Tibial nerve (tissue), 4 donors: ENCODE measurements at regions not wholly inside any gene's neighbourhood (a gene's known extent, or its start where the extent isn't known, plus 50 kb on each side); places are given as distances from the start of the nearest gene placed in this dataset.

Experiments
- DNase-seq, 2 donors: peaks; one replicate each; pipeline ENCODE4 v3.0.0-alpha.2; 2019; ENCODE audit warnings: low spot score in 2 of 2
- H3K27ac ChIP-seq, 4 donors: fragments of 200-600 bp; sonication (generic) in 3 of 4; one replicate each; pipeline ENCODE4 v1.5.1; 2017 to 2019; ENCODE audit warnings: mild to moderate bottlenecking in 1 of 4
- H3K27me3 ChIP-seq, 2 donors: fragments of 200-600 bp; sonication (generic) in 1 of 2; one replicate each; pipeline versions ENCODE4 v1.5.1 to v1.6.0; 2017 to 2019
- H3K36me3 ChIP-seq, 3 donors: fragments of 200-600 bp; sonication (generic); one replicate each; pipeline ENCODE4 v1.5.1; 2018 to 2019
- H3K4me1 ChIP-seq, 4 donors: fragments of 200-600 bp; sonication (generic) in 3 of 4; one replicate each; pipeline ENCODE4 v1.5.1; 2017 to 2019
- H3K4me3 ChIP-seq, 4 donors: fragments of 200-600 bp; sonication (generic) in 3 of 4; one replicate each; pipeline ENCODE4 v1.5.1; 2017 to 2019; ENCODE audit warnings: mild to moderate bottlenecking in 1 of 4, moderate library complexity in 1 of 4
- H3K9me3 ChIP-seq, 4 donors: fragments of 200-600 bp; sonication (generic) in 3 of 4; one replicate each; pipeline ENCODE4 v1.5.1; 2017 to 2019
- EP300 ChIP-seq, 2 donors: sonication (generic); formaldehyde crosslinking; IDR thresholded peaks; one replicate each; pipeline ENCODE4 v1.6.1; 2017; ENCODE audit warnings: antibody characterized with exemption in 2 of 2, mild to moderate bottlenecking in 1 of 2
- POLR2A ChIP-seq, 2 donors: fragments of 450-650 bp; IDR thresholded peaks; one replicate each; pipeline ENCODE4 v1.6.1; 2017; ENCODE audit warnings: antibody characterized with exemption in 2 of 2, mild to moderate bottlenecking in 2 of 2, moderate library complexity in 2 of 2
- WGBS, 2 donors: methylation state at CpG; one replicate each; pipeline ENCODE4 v1.1.5; 2018; 5-methylcytosine and 5-hydroxymethylcytosine counted together
- TF ChIP-seq, protein P1 (sequence below), 5 experiments: fragments of 200-600 bp in 3 of 5; fragments of 450-650 bp in 2 of 5; sonication (generic) in 3 of 5; IDR thresholded peaks; one replicate each; pipeline ENCODE4 v1.5.1; 2016 to 2019; ENCODE audit warnings: antibody characterized with exemption in 5 of 5, mild to moderate bottlenecking in 3 of 5, moderate library complexity in 2 of 5

DNA sequence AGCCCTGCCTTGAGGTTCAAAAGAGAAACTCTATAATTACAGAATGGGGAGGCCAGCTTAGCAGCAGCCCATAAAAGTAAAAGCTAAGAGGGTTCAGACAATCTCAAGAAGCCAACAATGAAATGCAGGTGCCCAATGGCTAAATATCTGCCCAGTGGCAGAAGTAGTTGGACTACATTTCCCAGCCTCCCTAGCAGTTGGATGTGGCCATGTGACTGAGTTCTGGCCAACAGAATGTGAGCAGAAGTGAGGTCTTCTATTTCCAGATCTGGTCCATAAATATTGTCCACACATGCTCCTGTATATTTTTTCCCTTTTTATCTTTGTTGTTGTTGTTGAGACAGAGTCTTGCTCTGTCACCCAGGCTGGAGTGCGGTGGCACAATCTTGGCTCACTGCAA is 127.9 kb upstream of the NHS start:
- WGBS, 2 donors = 100% methylated on average over 1 of the region's 1 CpG
- no peaks in the 10 kb centered on the region for H3K9me3 ChIP-seq
- H3K27me3 ChIP-seq = no peaks in the 10 kb centered on the region
- H3K4me1 ChIP-seq = no peaks in the 10 kb centered on the region
- no peaks in the 10 kb centered on the region for H3K36me3 ChIP-seq
- H3K4me3 ChIP-seq = no peak overlapping the region
- no peak overlapping the region for H3K27ac ChIP-seq
- DNase-seq = no peak
- TF ChIP-seq POLR2A (IDR thresholded peaks at IDR 0.05) (no peak), EP300 (IDR thresholded peaks at IDR 0.05) (no peak)
- TF ChIP-seq, protein P1, sequence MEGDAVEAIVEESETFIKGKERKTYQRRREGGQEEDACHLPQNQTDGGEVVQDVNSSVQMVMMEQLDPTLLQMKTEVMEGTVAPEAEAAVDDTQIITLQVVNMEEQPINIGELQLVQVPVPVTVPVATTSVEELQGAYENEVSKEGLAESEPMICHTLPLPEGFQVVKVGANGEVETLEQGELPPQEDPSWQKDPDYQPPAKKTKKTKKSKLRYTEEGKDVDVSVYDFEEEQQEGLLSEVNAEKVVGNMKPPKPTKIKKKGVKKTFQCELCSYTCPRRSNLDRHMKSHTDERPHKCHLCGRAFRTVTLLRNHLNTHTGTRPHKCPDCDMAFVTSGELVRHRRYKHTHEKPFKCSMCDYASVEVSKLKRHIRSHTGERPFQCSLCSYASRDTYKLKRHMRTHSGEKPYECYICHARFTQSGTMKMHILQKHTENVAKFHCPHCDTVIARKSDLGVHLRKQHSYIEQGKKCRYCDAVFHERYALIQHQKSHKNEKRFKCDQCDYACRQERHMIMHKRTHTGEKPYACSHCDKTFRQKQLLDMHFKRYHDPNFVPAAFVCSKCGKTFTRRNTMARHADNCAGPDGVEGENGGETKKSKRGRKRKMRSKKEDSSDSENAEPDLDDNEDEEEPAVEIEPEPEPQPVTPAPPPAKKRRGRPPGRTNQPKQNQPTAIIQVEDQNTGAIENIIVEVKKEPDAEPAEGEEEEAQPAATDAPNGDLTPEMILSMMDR (IDR thresholded peaks at IDR 0.05) = no peak

- H3K4me3 ChIP-seq = no peak overlapping the region
- no peak overlapping the region for H3K27ac ChIP-seq
- 69 to 74% methylated on average over 2 of the region's 2 CpGs for WGBS, 2 donors
- no peaks in the 10 kb centered on the region for H3K4me1 ChIP-seq
- no peaks in the 10 kb centered on the region for H3K9me3 ChIP-seq
- no peak for DNase-seq
- no peaks in the 10 kb centered on the region for H3K27me3 ChIP-seq
- no peaks in the 10 kb centered on the region for H3K36me3 ChIP-seq
- TF ChIP-seq POLR2A (IDR thresholded peaks at IDR 0.05) = no peak
- no peak for TF ChIP-seq EP300 (IDR thresholded peaks at IDR 0.05)
- TF ChIP-seq, protein P1 (IDR thresholded peaks at IDR 0.05) = no peak
Measured at GRCh38 chrX:17262123-17262522, 112.9 kb upstream of the NHS start.

- H3K27ac ChIP-seq = no peak overlapping the region
- H3K27me3 ChIP-seq = no peaks in the 10 kb centered on the region
- no peak overlapping the region for H3K4me3 ChIP-seq
- no peaks in the 10 kb centered on the region for H3K9me3 ChIP-seq
- no peaks in the 10 kb centered on the region for H3K36me3 ChIP-seq
- DNase-seq = no peak
- no peaks in the 10 kb centered on the region for H3K4me1 ChIP-seq
- TF ChIP-seq POLR2A (IDR thresholded peaks at IDR 0.05) = no peak
- TF ChIP-seq, protein P1 (IDR thresholded peaks at IDR 0.05) = no peak
- no peak for TF ChIP-seq EP300 (IDR thresholded peaks at IDR 0.05)
Measured at GRCh38 chrX:17266136-17266535, 108.9 kb upstream of the NHS start.

GRCh38 chrX:17278961-17279360 is 96.0 kb upstream of the NHS start:
- H3K27me3 ChIP-seq = no peaks in the 10 kb centered on the region
- H3K4me3 ChIP-seq = no peak overlapping the region
- H3K4me1 ChIP-seq = no peaks in the 10 kb centered on the region
- H3K27ac ChIP-seq = no peak overlapping the region
- no peaks in the 10 kb centered on the region for H3K9me3 ChIP-seq
- no peaks in the 10 kb centered on the region for H3K36me3 ChIP-seq
- TF ChIP-seq, protein P1 (IDR thresholded peaks at IDR 0.05) = no peak
- TF ChIP-seq POLR2A (IDR thresholded peaks at IDR 0.05) (no peak), EP300 (IDR thresholded peaks at IDR 0.05) (no peak)
- WGBS, 2 donors = 73 to 75% methylated on average over 2 of the region's 2 CpGs
- no peak for DNase-seq

GRCh38 chrX:17285983-17286382 is 89.0 kb upstream of the NHS start:
- Histone ChIP-seq H3K27ac (no peak overlapping the region), H3K36me3 (no peaks in the 10 kb centered on the region), H3K9me3 (no peaks in the 10 kb centered on the region), H3K27me3 (no peaks in the 10 kb centered on the region), H3K4me1 (no peaks in the 10 kb centered on the region), H3K4me3 (no peak overlapping the region)
- WGBS, 2 donors = 59 to 67% methylated on average over 2 of the region's 2 CpGs
- TF ChIP-seq POLR2A (IDR thresholded peaks at IDR 0.05) (no peak), EP300 (IDR thresholded peaks at IDR 0.05) (no peak)
- TF ChIP-seq, protein P1 (IDR thresholded peaks at IDR 0.05) = no peak
- DNase-seq = no peak
